ENCODE measurements at regions not wholly inside any gene's neighbourhood (a gene's known extent, or its start where the extent isn't known, plus 50 kb on each side); places are given as distances from the start of the nearest gene placed in this dataset.

DNA sequence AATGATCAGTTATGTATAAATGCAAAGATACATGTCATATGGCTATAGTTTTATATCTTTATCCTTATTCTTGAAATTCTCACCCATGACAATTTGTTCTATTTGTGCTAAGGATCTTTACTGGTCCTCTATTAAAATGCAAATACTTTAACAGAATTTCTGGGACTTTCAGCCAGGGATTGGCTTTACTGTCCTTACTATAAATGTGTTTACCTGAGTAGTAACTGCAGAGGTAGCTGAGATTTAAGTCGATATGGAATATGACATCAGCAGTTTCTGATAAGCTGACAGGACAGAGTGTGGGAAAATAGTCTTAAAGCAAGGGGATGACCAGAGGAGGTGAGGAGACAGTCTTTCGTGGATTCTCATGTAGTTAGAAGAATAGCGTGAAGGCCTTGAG, 206.4 kb downstream of the DIO2 start:
- TF ChIP-seq, protein P1, sequence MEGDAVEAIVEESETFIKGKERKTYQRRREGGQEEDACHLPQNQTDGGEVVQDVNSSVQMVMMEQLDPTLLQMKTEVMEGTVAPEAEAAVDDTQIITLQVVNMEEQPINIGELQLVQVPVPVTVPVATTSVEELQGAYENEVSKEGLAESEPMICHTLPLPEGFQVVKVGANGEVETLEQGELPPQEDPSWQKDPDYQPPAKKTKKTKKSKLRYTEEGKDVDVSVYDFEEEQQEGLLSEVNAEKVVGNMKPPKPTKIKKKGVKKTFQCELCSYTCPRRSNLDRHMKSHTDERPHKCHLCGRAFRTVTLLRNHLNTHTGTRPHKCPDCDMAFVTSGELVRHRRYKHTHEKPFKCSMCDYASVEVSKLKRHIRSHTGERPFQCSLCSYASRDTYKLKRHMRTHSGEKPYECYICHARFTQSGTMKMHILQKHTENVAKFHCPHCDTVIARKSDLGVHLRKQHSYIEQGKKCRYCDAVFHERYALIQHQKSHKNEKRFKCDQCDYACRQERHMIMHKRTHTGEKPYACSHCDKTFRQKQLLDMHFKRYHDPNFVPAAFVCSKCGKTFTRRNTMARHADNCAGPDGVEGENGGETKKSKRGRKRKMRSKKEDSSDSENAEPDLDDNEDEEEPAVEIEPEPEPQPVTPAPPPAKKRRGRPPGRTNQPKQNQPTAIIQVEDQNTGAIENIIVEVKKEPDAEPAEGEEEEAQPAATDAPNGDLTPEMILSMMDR (conservative IDR thresholded peaks at IDR 0.05; ENCODE audit: low read length) = no peak
- TF ChIP-seq EZH2phosphoT487 (IDR thresholded peaks at IDR 0.05; ENCODE audit: borderline replicate concordance, low read depth, low read length) = no peak

Data from OCI-LY7 (cell line).